GM18498 (cell line): ENCODE measurements at regions not wholly inside any gene's neighbourhood (a gene's known extent, or its start where the extent isn't known, plus 50 kb on each side); places are given as distances from the start of the nearest gene placed in this dataset.

Experiments used
- ATAC-seq: cut with Tn5 transposase; IDR thresholded peaks from one replicate; pipeline ENCODE4 v1.9.1; 2021; ENCODE audit warnings: mild to moderate bottlenecking, moderate library complexity; ENCODE audit not compliant: unreplicated experiment

- no peak for ATAC-seq
These were observed 338.9 kb upstream of the MAP3K7 start for GRCh38 chr6:90925726-90926125.

GRCh38 chr6:90922325-90922724, 335.5 kb upstream of the MAP3K7 start:
- no peak for ATAC-seq

GRCh38 chr6:90918361-90918760, 331.5 kb upstream of the MAP3K7 start:
- no peak for ATAC-seq

GRCh38 chr6:90917376-90917775, 330.5 kb upstream of the MAP3K7 start:
- no peak for ATAC-seq

GRCh38 chr6:90916968-90917367, 330.1 kb upstream of the MAP3K7 start:
- ATAC-seq, result no peak

GRCh38 chr6:90915224-90915915, 328.5 kb upstream of the MAP3K7 start:
- no peak for ATAC-seq

- ATAC-seq, result no peak
These were observed 327.4 kb upstream of the MAP3K7 start for GRCh38 chr6:90914312-90914711.

- no peak for ATAC-seq
These were observed 326.5 kb upstream of the MAP3K7 start for GRCh38 chr6:90913266-90913960.

- no peak for ATAC-seq
These were observed 324.8 kb upstream of the MAP3K7 start for GRCh38 chr6:90911642-90912041.

GRCh38 chr6:90910893-90911292, 324.0 kb upstream of the MAP3K7 start:
- ATAC-seq, result no peak

GRCh38 chr6:90907931-90908655, 321.2 kb upstream of the MAP3K7 start:
- peak; percentile 38 for ATAC-seq

- ATAC-seq, result no peak
These were observed 318.5 kb upstream of the MAP3K7 start for GRCh38 chr6:90905351-90905750.

- ATAC-seq, result no peak
These were observed 313.2 kb upstream of the MAP3K7 start for GRCh38 chr6:90900034-90900433.

- no peak for ATAC-seq
These were observed 311.9 kb upstream of the MAP3K7 start for GRCh38 chr6:90898763-90899162.

- ATAC-seq, result no peak
These were observed 309.2 kb upstream of the MAP3K7 start for GRCh38 chr6:90896075-90896547.

GRCh38 chr6:90895299-90896074, 308.6 kb upstream of the MAP3K7 start:
- no peak for ATAC-seq

GRCh38 chr6:90894285-90895130, 307.6 kb upstream of the MAP3K7 start:
- no peak for ATAC-seq

- no peak for ATAC-seq
These were observed 306.5 kb upstream of the MAP3K7 start for GRCh38 chr6:90893400-90893799.

- ATAC-seq, result no peak
These were observed 305.4 kb upstream of the MAP3K7 start for GRCh38 chr6:90892271-90892670.

- no peak for ATAC-seq
These were observed 304.5 kb upstream of the MAP3K7 start for GRCh38 chr6:90891355-90891754.
